GM21717 (cell line): ENCODE measurements at regions not wholly inside any gene's neighbourhood (a gene's known extent, or its start where the extent isn't known, plus 50 kb on each side); places are given as distances from the start of the nearest gene placed in this dataset.
A peak's percentile ranks its signal among the peaks of the same experiment; 100 is the strongest.

ENCODE experiments used
- ATAC-seq: cut with Tn5 transposase; IDR thresholded peaks from one replicate; pipeline ENCODE4 v1.9.1; 2021; ENCODE audit warnings: mild to moderate bottlenecking, moderate library complexity; ENCODE audit not compliant: unreplicated experiment

DNA sequence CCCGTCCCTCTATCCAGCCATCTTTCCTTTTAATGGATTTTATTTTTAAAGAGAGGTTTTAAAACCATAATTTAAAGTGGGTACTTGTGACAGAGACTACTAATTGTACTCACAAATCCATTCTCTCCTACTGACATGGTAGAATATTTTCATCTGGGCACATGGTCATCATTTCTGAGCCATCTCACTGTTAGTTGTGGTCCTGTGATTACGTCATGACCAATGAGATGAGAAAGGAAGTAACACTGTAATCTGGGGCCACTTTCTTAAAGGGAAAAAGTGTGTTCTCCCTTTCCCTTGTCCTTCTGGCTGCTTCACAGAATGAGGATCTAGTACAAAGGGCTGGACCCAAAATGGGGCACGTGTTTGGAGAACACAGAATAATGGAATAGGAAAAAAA lies 538.7 kb downstream of the CMPK2 start:
- no peak for ATAC-seq

DNA sequence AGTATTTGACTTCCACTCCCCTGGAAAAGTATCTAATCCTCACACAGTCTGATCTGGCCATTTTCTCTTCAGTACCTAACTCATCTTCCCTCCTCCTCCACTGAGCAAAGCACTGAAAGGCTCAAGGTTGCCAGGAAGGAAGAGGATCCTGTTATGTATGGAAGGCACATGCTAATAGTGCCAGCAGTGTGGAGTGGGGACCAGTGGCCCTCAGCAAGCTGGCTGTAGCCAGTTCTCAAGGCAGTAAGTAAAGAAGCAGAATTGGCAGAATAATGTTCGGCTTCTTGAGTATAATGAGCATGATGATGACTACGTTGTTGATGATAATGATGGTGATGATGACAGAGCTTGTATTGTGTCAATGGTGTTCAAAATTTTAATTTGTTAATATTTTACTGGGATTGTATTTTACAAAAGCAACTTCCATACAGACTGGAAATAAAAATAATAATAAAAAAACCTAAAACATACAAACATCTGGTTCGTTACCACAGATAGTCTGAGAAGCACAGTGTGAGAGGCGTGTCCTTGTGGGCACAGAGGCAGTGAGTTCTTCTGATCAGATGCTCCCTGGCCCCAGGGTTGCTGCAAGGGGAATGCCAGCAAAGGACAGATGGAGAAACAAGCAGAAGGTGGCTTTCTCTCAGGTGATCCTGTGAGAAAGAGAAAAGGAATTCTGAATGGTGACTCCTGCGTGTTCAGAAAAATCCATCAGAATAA lies 528.8 kb downstream of the CMPK2 start:
- ATAC-seq, result no peak

DNA sequence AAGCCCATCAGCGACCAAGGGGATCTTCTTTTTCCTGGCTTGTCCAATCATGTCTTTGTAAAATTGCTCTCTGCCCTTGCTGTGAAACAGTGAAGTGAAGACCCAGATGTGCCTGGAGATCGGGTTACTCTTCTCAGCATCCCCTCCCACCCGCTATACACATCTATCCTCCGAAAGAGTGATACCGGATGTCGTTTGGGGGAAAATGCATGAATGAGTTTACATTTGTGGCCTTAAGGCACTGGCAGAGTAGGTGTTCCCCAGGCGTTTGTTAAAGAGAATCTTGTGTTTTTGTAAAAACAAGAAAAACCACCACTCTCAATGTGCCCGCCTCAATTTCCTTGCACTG lies 528.3 kb downstream of the CMPK2 start:
- ATAC-seq, result no peak

DNA sequence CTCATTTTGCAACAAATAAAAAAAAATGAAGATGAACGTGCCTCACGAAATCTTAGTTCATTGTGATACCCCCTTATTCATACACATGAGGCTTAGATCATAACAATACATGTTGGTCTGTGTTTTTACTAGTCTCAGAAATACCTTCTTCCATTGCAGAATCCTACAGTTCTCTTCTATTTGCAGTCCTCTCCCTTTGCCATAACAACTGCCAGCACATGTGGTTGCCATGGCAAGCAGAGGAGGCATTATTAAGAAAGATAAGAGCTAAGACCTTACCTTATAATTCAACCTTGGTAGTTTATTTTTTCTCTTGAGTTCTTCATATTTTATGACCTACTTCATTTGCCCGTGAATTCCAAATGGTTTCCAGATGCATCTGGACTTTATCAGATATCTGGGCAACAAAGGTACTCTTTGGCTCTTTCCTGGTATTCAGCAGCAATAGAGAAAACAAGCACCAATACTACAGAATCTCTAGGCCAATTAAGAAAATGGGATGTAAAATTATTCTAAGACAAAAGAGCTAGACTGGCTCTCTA lies 524.0 kb downstream of the CMPK2 start:
- no peak for ATAC-seq

DNA sequence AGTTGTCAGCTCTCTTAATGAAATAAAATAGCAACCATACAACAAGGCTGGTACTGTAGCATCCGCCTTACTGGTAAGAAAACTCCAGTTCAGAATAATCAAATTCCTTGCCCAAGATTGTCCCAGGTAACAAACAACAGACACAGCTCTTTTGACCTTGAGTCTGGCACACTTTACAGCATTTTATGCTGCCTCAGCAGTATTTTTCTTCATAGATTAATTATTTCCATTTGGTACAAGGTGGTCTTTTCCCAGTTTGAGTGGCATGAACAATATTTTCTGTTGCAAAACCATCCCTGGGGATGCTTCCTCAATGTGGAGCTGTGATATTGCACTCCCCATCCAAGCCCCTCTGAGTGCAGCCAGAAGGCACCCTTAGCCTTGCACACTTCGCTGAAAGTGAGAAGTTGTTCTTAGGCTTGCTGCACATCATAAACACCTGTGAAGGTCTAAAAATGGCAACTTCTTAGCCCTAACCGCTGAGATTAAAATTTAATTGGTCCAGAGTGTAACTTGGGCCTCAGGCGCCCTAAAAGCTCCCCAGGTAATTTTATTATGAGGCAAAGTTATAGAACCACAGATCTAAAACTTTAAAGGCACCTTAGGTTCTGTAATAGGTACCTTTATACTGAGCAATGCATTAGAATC lies 523.3 kb downstream of the CMPK2 start:
- ATAC-seq, result no peak

DNA sequence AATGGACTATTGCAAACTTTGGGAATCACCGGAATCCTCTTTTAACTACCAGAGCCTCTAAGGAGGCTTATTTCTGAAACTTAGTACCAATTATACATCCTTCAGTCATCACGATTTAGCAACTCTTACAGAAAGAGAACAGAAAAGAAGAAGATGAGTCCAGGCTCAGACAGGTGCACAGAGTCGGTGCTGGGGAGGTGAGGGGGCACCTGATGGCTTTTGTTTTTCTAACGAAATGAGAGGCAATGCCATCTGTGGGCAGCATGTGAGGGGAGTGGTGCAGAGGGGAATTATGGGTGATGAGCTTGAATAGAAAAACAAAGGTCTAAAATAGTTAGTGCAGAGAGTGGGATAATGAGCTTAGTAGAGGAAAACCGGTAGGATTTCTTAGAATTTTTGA lies 522.6 kb downstream of the CMPK2 start:
- no peak for ATAC-seq

DNA sequence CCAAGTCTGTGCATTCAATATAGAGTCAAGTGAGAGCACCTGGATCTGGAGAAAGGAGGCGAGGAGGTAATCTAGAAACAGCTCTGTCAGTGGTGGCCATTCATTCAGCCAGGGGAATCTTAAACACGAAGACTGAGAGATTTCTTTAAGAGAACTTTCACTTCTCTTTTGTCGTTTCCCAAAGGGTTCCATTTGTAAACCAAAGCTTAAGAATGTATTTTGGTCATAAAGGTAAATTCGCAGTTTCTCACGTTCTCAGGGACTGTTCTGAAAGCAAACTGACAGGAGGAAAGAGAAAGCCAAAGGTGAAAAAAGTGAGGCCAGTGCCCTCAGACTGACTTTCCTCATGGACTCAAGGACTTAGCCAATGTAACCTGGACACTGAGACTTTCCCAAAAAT lies 513.5 kb downstream of the CMPK2 start:
- peak; percentile 86 for ATAC-seq

DNA sequence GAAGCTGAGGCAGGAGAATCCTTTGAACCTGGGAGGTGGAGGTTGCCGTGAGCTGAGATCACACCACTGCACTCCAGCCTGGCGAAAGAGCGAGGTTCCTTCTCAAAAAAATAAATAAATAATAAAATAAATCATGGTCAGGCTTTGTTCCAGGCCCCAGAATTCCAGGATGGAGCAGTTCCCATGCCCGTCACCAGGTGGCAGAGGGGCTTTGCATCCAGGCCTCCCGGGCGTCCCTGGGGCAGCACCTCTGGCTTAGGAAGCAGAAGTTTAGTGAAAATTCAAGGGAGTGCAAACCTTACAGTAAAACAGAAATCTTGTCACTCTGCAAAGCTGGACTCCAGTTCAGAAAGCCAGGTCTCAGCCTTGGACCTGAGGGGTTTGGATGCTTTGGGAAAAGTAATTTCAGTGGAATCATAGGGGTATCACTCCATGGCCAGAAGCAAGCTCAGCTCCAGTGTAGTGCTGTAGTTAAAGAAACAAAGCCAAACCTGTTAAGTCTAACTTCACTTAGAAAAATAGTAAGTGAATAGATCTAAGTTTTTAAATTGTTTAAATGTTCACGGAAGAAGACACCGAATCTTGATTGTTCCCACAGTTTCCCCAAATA lies 512.7 kb downstream of the CMPK2 start:
- ATAC-seq, result no peak

DNA sequence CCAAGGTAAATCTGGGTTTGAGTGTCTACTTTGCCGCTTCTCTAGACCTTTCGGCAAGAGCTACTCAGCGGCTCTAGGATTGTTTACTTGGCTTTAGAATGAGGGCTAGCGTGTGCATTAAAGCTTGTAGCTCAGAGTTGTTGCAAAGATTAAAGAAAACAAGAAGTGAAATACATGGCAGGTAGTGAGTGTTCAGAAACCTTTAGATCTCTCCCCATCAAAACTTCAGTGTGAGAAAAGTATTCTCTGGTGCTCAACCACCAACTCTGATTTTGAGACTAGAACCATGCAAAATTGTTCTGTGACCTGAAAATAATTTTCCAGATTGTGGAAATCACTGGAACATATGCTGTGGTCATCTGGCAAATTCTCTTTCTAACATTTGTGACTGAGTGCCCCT lies 512.0 kb downstream of the CMPK2 start:
- peak; percentile 65 for ATAC-seq

DNA sequence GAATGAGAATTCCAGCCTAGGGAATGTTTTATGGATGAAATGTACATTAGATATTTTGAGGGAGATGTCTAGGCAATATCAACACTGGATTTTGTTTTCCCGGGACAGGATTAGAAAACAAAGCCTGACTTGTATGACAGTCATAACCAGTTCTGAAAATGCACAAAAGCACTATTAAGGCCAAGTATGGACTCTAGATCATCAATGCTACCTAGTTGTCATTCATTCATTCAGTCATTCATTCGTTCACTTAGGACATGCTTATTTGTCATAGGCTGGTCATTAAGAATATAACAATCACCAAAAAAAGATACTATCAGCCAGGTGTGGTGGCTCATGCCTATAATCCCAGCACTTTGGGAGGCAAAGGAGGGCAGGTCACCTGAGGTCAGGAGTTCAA lies 511.2 kb downstream of the CMPK2 start:
- ATAC-seq, result no peak

DNA sequence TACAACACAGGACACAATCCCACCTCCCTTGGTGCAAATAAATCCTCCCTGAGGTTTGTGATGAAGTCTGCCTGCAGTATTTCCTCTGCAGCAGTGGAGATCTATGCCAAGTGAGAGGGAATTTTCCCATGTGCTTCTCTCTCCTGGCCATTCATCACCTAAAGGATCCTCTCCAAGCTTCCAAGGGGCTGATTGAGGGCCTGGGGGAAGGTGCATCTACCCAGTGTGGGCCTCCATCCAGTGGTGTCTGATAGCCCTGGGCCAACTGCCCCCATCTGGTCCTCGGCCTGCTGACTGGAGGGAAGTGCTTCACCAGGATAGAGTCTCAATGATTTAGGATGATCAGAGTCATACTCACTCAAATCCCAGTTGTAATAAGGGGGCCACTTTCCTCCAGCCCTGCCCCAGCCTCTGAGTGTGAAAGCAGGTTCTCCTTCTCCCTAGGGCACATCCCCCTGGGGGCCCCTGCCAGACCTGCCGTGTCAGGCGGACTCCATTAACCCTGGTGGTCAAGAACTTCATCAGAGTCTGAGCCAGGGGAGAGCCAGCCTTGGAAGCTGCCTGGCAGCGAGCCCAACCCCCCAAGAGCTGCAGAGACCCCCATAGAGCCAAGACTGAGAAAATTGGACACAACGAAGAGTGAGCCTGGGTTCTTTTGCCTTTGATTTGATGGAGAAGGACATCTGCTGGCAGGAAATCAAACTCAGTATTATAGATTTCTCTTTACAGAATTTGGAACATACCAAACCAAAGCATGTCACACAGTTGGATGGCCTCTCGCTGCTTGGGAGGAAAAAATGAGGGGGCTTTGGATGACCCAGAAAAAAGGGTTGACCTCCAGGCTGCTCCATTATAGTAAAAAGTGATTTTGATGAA lies 509.6 kb downstream of the CMPK2 start:
- ATAC-seq, result no peak

DNA sequence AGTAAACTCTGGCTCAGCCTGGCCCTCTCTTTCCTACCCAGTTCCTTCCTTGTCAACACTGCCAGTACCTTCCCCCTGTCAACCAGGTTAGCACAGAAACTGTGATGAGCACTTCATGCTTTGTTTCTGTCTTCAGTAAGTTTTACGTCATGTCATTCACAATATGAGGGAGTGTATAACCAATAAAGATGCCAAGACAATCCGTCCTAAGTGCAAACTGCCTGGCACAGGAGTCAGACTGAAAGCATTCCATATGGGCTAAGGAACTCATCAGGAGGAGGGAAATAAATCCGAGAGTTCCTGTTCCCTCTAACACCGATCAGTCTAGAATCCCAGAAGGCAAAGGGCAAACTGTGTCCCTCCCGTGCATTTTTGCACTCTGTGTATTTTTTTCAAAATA lies 507.2 kb downstream of the CMPK2 start:
- ATAC-seq, result no peak

DNA sequence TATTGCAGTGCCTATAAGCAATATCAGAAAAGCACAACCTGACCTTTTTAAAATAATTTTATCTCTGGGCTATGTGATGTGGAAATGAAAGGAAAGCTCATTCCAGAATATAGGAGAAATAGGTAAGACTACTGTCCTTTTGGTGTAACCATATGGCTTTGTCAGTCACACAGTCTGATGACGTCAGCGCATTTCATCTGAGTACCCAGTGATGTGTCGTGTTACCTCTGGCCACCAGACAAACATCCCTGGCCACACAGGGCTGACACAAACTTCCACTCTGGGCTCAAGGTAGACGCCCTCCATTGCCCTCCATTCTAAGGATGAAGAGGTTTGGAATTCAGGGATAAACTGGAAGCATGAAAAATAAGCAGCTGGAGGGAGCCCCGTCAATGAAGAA lies 506.7 kb downstream of the CMPK2 start:
- ATAC-seq, result no peak

DNA sequence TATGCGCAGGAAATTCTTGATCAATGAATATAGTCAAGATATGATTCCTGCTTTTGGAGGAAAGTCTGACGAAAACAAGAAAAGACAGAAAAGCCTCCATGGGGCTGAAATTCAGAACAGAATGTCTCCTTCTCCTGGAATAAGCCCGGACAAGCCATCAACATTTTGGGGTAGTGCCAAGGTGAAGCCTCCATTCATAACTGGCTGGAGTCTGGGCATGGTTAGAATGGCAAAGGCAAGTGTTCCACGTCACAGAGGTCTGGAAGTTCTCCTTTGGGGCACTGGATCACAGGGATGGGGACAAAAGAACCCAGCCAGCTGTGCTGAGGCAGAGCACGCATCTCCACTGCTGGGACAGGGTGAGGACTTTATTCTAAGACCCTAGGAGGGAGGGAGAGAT lies 505.7 kb downstream of the CMPK2 start:
- ATAC-seq, result no peak

DNA sequence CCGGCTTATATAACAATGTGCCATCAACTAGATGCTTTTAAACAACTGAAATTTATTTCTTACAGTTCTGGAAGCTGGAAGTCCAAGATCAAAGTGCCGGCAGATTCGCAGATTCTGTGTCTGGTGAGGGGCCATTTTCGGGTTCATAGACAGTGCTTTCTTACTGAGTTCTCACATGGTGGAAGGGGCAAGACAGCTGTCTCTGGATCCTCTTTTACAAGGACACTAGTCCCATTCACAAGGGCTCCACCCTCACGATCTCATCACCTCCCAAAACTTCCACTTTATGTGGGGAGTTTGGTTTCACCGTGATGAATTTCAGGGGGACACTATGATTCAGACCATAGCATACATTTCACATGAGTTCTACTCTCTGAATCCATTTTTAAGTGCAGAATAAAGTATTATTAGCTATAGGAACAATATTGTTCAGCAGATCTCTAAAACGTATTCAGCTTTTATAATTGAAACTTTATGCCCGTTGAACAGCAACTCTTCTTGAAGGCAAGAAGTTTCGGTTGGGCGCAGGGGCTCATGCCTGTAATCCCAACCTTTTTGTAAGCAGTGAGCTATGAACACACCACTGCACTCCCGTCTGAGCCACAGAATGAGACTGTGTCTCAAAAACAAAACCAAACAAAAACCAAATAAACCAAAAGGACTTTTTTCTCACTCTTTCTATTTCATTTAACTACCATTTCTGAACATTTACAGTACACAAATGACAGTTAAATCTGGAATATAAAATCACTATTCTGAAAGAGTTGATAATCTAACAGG lies 502.8 kb downstream of the CMPK2 start:
- no peak for ATAC-seq

DNA sequence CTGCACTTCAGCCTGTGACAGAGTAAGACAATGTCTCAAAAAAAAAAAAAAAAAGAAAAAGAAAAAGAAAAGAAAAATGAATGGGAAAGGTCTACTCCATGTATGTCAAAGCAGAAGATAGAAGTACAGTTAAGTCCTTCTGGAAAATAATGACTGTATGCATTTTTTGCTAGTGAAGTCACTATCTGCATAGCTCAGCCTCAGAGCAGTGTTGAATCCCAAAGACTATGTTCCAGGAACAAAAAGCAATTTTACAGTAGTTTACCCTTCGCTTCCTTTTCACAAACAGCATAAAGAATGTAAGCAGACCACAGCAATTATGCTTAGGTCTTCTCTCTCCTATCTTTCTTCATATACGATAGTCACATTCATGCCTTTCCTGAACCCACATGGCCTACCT lies 497.4 kb downstream of the CMPK2 start:
- ATAC-seq, result no peak

DNA sequence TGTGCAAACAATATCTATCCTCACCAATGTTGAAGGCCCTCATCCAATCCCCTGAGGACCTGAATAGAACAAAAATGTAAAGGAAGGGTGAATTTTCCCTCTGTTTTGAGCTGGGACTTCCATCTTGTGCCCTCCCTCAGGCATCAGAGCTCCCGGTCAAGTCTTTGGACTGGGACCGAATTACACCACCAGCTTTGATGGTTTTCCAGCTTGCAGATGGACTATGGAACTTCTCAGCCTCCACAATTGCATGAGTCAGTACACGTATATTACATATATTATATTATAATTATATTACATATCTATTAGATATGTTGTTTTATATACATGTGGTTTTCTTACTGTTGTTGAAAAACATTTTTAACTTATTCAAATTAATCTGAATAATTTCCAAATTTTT lies 496.4 kb downstream of the CMPK2 start:
- ATAC-seq, result no peak

DNA sequence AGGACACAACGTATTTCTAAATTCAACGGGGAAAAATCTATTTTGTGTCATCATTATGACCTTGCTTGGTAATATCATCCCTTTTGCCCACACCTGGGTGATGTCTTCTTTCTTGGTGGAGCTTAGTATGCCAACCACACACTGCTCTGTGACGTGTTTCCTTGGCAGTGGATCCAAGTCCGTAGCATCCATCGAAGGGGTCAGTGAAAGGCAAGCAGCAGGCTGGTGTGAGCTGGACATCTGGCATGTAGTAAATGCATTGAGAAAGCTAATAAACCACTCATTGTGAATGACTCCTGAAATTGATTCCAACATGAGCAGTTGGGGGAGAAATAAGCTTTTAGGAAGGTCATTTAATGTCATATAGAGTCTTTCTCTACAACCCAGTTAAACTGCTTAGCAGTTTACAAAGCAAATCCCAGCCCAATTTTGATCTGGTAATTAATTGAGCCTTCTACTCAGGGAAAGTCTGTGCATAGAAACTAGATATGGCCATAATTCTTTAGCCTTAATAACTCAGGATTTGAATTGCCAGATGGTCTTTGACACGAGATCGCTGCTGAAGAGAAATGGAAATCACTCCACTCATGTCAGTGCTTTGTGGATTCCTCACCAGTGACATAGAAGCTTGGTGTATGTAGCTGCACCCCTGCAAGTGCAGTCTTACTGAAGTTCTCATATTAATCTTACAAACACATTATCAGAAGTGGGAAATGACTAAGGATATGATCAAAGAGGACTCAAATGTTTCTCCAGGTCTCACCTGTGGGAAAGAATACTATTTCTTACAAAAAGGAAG lies 494.8 kb downstream of the CMPK2 start:
- no peak for ATAC-seq

DNA sequence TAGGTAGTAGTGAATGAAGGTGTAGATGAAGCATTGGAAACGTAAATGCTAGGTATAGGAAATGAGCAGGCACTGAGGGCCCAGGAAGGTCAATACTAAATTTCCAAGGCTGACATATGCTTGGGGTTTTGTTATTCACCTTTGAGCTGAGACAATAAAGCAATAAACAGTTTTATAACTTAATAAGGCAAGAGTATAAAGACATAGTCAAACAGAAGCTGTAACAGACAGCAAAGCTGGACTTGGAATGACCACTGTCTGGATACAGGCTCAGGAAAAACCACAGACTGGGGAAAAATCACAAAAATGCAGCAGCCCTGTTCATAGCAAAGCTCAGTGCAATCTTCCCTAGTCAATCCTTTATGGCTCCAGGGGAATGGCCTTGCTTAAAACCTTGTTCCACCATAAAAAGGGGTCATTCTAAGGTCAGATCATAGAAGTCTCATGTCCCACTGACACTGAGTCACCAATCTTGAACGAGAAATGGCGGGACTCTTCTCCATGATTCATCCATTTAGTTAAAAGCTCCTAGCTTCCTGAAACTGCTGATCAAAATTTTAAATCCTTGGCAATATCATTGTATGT lies 493.3 kb downstream of the CMPK2 start:
- no peak for ATAC-seq
